ENCODE measurements at regions not wholly inside any gene's neighbourhood (a gene's known extent, or its start where the extent isn't known, plus 50 kb on each side); places are given as distances from the start of the nearest gene placed in this dataset.

GRCh38 chr13:102452836-102453235, 51.0 kb upstream of the FGF14 start:
- TF ChIP-seq EZH2 (IDR thresholded peaks at IDR 0.05; ENCODE audit: borderline replicate concordance, low read depth, low read length, poor library complexity, severe bottlenecking) (no peak), CTCF (conservative IDR thresholded peaks at IDR 0.05; ENCODE audit: low read depth, low read length) (no peak)
